NCI-H748 (cell line): ENCODE measurements at regions not wholly inside any gene's neighbourhood (a gene's known extent, or its start where the extent isn't known, plus 50 kb on each side); places are given as distances from the start of the nearest gene placed in this dataset.
A peak's percentile ranks its signal among the peaks of the same experiment; 100 is the strongest.
"Not testable (repeated sequence)": the region's sequence is repeated elsewhere in the genome, so short reads cannot be mapped to it uniquely, and the experiment has no call there.

Experiments
- DNase-seq: peaks from one replicate; lab custom pipeline; 2025; ENCODE audit not compliant: unreplicated experiment; lab: John Stamatoyannopoulos, UW

DNA sequence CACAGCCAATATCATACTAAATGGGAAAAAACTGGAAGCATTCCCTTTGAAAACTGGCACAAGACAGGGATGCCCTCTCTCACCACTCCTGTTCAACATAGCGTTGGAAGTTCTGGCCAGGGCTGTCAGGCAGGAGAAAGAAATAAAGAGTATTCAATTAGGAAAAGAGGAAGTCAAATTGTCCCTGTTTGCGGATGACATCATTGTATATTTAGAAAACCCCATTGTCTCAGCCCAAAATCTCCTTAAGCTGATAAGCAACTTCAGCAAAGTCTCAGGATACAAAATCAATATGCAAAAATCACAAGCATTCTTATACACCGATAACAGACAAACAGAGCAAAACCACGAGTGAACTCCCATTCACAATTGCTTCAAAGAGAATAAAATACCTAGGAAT lies 283.4 kb downstream of the TSN start:
- DNase-seq = not testable (repeated sequence)

DNA sequence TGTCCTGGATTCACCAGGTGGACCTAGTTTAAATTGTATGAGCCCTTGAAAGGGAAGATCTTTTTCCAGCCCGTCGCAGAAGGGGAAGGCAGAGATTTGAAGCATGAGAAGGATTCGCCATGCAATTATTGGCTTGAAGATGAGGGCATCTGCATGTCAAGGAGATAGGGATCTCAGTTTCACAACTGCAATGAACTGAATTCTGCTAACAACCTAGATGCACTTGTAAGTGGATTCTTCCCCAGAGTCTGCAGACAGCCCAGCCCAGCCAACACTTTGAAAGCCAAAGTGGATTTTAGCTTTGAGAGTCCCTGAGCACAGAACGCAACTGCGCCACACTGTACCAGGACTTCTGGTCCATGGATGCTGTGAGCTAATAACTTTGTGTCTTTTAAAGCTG lies 286.0 kb downstream of the TSN start:
- DNase-seq = no peak

DNA sequence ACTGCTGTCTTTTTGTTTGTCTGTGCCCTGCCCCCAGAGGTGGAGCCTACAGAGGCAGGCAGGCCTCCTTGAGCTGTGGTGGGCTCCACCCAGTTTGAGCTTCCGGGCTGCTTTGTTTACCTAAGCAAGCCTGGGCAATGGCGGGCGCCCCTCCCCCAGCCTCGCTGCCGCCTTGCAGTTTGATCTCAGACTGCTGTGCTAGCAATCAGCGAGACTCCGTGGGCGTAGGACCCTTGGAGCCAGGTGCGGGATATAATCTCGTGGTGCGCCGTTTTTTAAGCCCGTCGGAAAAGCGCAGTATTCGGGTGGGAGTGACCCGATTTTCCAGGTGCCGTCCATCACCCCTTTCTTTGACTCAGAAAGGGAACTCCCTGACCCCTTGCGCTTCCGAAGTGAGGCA lies 296.2 kb downstream of the TSN start:
- not testable (repeated sequence) for DNase-seq

DNA sequence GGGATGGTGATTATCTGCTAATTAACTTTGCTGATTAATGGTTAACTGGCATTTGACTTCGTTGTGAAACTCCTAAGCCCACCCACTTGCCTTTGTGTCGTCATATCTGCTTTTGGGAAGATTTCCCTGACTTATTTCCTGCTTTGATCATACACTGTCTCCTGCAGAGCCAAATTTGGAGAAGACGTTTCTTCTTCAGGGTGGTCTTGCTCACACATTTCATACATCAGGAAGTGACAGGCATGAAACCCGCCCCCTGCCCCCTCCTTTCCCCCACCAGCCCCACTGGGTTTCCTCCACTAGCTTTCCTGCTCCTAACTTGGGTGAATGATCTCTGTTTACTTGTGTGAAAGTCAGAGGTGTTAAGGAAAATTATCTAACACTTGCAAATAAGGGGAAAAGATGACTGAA lies 300.1 kb downstream of the TSN start:
- DNase-seq = no peak

DNA sequence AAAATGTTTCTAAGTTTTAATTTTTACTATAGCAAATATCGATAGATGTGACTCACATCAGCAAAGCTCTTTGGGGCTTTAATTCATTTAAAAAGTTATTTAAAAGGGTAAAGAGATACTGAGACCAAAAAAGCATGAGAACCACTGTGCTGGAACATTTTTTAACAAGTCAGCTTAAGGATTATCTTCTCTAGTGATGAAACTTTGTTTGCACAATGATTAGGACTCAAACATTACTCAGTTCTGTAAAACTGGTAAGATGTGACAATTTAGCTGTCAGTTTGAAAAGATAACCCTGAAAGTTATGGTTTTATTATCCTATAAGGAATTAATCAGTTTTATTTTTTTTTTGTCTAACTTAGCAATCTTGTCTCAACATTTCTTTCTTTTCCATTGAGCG lies 301.4 kb downstream of the TSN start:
- DNase-seq = no peak

DNA sequence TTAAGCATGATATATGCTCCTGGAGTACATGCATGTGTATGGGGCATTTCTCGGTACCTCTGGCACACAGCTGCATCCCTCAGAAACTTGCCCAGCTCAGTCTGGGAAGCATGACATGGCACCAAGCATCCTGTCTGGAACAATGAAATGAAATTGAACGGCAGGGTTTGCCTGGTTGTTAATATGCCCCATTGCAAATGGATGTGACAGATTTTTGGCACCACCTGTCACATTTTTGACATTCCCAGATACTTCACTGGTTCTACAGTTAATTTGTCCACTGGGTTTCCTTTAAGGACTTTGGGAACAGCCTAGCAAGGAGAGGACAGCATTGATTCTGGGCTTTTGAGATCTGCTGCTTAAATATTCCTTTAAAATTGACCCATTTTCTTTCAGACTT lies 305.8 kb downstream of the TSN start:
- no peak for DNase-seq

DNA sequence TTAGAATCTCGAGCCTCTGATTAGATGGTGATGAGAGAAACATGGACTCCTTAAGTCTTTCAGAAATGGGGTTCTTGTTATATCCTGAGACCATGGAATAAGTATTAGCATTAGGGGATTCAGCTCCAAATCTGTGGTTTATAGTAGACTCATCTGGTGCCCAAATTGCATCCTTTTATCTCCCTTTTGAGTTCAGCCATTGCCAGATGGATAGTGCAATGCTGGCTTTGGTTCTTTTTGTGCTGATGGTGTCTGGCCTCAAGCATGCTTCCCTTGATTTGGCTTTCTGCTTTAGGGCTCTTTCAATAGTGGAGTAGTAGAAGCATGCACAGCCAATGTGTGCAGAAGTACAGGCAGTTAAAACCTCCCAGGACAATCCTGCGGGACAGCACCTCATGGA lies 306.4 kb downstream of the TSN start:
- DNase-seq = no peak

DNA sequence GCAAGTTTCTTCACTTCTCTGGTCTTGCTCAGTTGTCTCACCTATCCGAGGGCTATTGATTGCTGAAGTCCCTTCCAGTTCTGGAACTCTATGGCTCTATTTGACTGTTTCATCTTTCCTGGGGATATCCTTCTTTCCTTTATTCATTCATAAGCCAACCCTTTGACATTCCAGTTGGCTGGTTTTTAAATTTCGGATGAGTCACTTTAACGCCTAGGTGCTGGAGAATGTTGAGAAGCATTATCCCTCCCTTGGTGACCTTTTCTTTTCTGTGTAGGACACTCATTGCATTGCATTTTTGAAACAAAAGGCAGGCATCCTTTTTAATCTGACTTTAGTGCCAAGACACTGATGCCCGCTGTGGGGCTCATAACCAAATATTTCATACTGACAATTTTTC lies 307.1 kb downstream of the TSN start:
- DNase-seq = no peak

DNA sequence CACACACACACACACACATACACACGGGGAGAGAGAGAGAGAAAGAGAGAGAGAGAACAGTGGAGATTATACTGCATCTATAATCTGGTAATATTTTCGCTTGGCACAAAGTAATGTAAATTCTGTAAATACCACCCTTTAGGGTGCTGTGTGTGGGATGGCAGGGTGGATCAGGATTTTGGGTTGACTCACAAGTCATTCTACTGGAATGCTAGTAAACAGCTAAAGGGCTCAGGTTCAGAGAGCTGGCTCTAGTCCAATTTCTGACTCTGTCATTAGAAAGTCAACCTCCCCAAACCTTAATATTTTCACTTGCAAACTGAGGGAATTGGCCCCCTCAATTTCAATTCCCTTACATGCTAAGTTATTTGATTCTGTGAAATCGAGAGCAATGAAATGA lies 308.3 kb downstream of the TSN start:
- no peak for DNase-seq

DNA sequence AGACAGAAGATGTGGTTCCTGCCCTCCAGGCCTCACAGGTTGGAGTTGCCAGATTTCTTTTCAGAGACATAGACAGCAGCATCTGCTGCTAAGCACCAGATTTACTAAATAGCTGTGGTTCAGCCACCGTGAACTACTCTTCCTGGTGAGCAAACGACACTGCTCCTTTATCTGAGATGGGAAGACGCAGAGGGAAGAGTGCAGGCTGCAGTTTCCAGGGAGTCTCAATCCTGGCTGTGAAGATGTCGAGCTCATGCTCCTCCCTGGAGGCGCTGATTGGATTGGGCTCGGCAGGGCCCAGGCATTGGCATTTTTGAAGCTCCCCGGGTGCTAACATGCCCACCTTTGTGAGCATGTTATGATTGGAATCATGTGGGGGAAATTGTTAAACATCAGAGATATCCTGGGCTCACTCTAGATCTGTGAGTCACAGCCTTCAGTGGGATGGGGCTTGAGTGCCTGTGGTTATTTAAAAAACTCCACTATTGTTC lies 314.8 kb downstream of the TSN start:
- DNase-seq = no peak

DNA sequence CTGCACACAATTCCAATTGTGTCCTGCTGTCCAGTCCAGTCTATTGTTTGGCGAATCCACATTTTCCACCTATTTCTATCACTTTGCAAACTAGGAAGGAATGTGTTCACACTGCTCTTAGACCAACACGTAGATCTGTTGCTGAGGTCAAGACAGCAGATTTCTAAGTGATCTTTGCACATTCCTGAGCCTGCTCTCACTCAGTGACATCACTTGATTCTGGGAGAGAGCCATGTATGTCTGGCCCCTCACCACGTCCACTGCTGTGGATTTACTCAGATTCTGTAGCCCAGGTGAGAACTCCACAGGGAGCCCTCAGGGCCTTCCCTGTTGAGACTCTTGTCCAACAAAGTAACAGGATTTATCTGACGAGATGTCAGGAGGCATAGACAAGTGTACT lies 317.2 kb downstream of the TSN start:
- no peak for DNase-seq

DNA sequence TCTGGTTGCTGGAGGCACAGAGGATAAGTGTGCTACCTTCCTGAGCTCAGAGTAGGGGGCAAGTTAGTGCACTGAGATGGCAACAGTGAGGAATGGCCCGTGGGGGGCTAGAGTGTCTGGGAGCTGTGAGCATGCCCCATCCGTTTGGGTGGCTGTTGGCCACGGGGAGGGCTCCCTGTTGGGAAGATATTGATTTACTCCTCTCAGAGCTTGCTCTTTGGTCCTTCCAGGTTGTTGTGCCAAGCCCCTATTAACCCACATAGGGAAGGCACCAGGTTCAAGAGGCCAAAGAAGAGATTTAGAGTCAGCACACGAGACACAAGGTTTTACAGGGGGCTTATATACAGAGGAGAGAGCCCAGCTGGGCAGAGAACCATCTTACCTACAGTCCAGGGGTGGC lies 318.8 kb downstream of the TSN start:
- DNase-seq = no peak

DNA sequence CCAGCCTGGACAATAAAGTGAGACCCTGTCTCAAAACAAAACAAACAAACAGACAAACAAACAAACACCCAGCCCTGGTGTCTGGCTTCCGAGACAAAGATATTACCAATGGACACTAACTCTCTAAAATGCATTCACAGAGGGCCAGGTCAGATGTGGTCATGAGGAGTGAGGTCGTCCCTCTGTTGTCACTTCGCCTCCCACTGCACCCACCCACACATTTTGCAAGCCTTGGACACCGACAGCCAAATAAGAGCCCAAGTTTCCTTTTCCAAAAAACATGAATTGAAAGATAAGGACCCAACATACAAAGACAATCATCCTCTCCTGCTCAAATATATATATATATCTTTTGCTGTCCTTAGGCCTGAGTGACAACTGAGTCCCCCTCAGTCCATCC lies 319.9 kb downstream of the TSN start:
- DNase-seq = no peak

DNA sequence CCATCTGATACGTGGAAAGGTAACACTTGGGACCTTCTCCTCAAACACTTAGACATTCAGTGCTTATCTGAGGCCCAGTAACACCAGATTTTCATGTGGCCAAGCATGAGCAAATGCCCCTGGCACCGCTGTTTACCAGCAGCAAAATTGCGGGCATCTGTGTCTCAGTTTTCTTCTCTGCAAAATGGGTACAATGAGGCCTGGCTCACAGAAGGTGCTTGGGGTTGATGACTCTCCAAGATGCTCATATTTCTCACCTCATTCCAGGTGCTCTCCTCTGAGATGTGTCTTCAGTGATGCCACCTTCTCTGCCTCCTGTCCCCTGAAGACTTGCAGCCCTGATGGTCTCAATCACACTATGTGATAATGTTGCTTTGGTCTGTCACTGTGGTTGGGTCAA lies 321.7 kb downstream of the TSN start:
- no peak for DNase-seq

DNA sequence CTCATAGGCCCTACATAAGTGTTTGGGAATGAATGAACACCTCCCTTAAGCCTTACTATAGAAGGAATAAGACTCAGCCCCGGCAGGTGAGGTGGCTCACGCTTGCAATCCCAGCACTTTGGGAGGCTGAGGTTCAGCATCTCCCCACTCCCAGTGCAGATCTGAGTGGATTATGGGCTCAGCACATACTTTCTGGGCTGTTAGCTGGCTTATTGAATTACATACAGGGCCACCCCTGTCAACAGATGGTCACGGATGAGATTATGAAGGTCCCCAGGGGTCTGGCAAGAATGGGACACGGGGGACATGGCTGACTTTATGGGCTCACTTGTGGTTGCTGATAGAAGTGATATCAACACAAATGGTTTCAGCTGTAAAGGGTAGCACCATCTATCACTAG lies 322.3 kb downstream of the TSN start:
- DNase-seq = no peak

DNA sequence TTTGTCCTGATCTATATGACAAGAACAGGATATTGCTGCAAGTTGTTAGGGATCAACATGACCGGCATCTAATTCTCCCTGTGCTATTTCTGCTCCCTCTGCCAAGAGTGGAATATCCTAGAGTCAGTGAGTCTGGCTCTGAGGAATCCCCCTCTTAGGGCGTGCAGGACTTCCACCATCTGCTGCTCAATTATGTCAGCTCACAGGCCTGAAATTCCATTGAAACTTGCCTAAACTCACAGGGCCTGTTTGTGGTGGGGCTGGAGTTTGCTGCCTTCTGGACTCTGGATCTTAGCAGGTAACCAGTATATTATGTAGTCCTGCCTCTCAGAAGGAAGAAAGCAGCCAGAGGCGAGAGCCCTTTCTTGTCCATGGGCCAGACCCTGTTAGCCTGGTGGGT lies 323.0 kb downstream of the TSN start:
- no peak for DNase-seq

DNA sequence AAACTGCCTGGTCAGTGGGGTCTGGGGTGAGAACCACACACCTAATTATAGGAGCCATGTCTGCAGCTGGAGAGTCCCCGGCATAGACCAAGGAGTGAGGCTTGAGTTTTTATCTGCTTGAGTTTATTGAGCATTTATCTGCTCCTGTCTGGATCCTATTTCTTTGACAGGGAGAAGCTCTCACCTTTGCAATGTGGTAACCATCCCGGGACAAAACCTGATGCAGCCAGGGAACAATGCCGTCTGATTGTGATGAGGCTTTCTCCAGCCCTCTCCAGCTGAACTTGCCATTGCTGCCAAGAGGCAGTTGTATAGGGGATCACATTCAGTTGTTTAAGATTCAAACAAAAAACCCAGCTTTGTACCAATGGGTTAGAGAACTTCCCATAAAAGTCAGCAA lies 324.4 kb downstream of the TSN start:
- no peak for DNase-seq

DNA sequence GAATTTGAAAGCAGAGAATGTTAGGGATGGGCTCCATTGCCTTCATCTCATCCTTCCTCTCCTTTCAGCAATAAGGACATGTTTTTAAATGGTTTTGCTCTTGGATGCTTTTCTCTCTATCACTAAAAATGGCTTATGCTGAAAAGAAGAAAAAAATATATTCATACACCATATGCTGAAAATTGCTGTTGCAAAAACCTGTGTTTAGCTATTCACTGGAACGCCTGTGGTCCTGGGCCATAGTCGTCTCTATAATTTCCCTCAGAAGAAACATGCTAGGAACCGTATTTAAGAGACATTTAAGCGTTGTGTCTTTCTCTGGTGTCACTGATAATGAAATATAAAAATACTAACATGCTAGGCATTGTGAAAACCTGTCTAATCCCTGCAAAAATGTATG lies 324.9 kb downstream of the TSN start:
- DNase-seq = no peak

DNA sequence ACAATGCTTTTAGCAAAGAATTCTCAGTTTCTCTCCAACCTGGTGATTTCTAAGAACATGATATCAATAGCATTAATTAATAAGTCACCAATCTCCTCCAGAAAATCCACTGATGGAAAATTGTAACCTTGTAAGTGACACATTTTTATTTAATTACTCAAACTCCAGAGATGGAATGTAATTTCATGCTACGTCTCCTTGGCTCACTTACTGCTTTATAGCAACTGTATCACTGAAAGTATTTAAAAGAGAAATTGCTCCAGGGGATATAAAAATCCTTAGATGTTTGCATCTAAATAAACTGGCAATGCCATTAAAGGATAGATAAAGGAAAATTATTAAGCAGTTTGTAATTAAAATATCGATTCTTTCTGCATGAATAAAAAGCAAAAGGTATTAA lies 325.4 kb downstream of the TSN start:
- no peak for DNase-seq

DNA sequence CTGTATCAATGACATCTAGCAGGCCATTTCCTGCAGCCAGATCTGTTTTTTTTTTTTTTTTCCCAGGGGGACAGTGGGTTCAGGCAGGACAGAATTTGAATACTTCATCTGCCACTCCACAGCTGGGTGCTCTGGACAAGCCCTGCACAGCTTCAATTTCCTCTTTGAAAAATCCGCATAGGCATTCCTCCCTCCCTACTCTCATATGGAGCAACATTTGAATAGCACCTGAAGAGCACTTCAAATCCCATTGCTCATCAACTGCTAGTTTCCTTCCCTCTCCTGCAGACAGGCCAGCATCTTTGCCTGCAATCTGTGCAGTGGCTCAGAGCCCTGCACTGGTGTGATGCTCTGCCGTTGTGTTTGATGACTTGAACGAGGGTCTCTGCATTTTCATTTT lies 326.3 kb downstream of the TSN start:
- DNase-seq = peak; percentile 11

DNA sequence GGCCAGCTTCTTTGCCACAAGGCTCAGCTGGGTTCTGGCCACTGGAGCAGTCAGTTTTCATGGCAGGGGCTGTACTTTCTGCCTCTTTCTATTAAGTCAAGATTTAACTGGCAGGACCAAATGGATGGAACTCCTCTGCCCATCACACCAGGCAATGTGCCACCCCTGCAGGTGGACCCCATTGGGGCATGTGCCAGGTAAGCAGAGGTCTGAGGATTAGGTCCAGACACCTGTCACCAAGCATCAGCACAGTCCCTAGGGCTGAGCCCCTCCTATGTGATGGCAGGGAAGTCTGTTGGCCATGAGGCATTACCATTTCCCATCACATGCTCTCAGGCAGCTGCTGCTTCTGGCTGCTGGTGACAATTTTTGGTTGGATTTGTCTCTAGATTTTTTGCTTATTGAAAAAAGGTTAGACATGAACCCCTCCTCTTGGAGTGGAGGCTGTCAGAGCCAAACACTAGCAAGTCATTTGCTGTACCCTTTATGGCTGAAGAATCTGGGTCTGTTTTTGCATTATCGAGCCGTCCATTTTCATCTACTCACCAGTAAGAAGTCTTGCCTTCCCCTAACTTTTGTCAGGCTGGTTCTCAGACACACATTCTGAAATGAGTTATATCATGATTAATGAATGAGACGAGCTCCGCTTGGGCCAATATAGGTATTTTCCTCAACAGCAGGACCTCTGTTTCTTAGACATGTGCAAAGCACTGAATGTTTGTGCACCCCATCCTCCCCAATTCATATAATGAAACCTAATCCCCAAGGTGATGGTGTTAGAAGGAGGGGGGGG lies 328.0 kb downstream of the TSN start:
- no peak for DNase-seq

DNA sequence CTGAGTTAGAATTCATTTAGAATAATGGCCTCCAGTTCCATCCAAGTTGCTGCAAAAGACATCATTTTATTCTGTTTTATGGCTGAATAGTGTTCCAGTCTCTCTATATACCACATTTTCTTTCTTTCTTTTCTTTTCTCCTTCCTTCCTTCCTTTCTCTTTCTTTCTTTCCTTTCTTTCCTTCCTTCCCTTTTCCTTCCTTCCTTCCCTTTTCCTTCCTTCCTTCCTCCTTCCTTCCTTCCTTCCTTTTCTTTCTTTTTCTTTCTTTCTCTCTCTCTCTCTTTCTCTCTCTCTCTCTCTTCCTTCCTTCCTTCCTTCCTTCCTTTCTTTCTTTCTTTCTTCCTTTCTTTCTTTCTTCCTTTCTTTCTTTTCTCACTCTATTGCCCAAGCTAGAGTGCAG lies 330.2 kb downstream of the TSN start:
- DNase-seq = not testable (repeated sequence)

DNA sequence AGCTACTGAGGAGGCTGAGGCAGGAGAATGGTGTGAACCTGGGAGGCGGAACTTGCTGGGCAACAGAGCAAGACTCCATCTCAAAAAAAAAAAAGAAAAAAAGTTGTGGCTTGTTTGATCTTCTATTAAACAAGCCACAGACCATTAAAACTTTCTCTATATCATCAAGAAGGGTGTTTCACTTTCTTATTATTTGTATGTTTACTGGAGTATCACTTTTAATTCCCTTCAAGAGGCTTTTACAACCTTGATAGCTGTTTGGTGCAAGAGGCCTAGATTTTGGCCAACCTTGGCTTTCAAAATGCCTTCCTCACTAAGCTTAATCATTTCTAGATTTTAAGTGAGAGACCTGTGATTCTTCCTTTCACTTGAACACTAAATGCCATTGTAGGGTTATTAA lies 339.1 kb downstream of the TSN start:
- no peak for DNase-seq
